T follicular helper cell (primary cell): ENCODE measurements at regions not wholly inside any gene's neighbourhood (a gene's known extent, or its start where the extent isn't known, plus 50 kb on each side); places are given as distances from the start of the nearest gene placed in this dataset.
"Not testable (repeated sequence)": the region's sequence is repeated elsewhere in the genome, so short reads cannot be mapped to it uniquely, and the experiment has no call there.

Source experiments
- DNase-seq: peaks from one replicate; pipeline ENCODE4 v3.0.0-alpha.2; 2020; ENCODE audit warnings: low read depth

- not testable (repeated sequence) for DNase-seq
These were observed 242.7 kb upstream of the FOXF1 start for GRCh38 chr16:86267657-86268056.

- DNase-seq = no peak
These were observed 239.6 kb upstream of the FOXF1 start for GRCh38 chr16:86270696-86271095.

- DNase-seq = no peak
These were observed 237.6 kb upstream of the FOXF1 start for GRCh38 chr16:86272744-86273143.

- no peak for DNase-seq
These were observed 233.1 kb upstream of the FOXF1 start for GRCh38 chr16:86277221-86277620.

GRCh38 chr16:86277859-86278258 is 232.5 kb upstream of the FOXF1 start:
- DNase-seq = not testable (repeated sequence)

GRCh38 chr16:86281421-86281820 is 228.9 kb upstream of the FOXF1 start:
- DNase-seq = no peak

- DNase-seq = no peak
These were observed 226.4 kb upstream of the FOXF1 start for GRCh38 chr16:86283944-86284343.

- no peak for DNase-seq
These were observed 224.9 kb upstream of the FOXF1 start for GRCh38 chr16:86285421-86285820.

- no peak for DNase-seq
These were observed 224.1 kb upstream of the FOXF1 start for GRCh38 chr16:86285938-86286921.

- no peak for DNase-seq
These were observed 223.2 kb upstream of the FOXF1 start for GRCh38 chr16:86286991-86287663.

GRCh38 chr16:86287664-86288201 is 222.6 kb upstream of the FOXF1 start:
- no peak for DNase-seq

- DNase-seq = no peak
These were observed 221.5 kb upstream of the FOXF1 start for GRCh38 chr16:86288716-86289294.

- no peak for DNase-seq
These were observed 221.0 kb upstream of the FOXF1 start for GRCh38 chr16:86289304-86289703.

- DNase-seq = no peak
These were observed 220.4 kb upstream of the FOXF1 start for GRCh38 chr16:86289907-86290306.

- no peak for DNase-seq
These were observed 218.8 kb upstream of the FOXF1 start for GRCh38 chr16:86291491-86291890.

- no peak for DNase-seq
These were observed 218.1 kb upstream of the FOXF1 start for GRCh38 chr16:86292171-86292775.

GRCh38 chr16:86292942-86293341 is 217.4 kb upstream of the FOXF1 start:
- DNase-seq = no peak

- no peak for DNase-seq
These were observed 216.4 kb upstream of the FOXF1 start for GRCh38 chr16:86293906-86294305.

GRCh38 chr16:86294535-86295196 is 215.7 kb upstream of the FOXF1 start:
- DNase-seq = no peak

- DNase-seq = no peak
These were observed 214.1 kb upstream of the FOXF1 start for GRCh38 chr16:86296256-86296655.

GRCh38 chr16:86297391-86297790 is 212.9 kb upstream of the FOXF1 start:
- no peak for DNase-seq
